HUES64 (cell line): ENCODE measurements at regions not wholly inside any gene's neighbourhood (a gene's known extent, or its start where the extent isn't known, plus 50 kb on each side); places are given as distances from the start of the nearest gene placed in this dataset.
A peak's percentile ranks its signal among the peaks of the same experiment; 100 is the strongest.
"Not testable (repeated sequence)": the region's sequence is repeated elsewhere in the genome, so short reads cannot be mapped to it uniquely, and the experiment has no call there.

Experiments used
- H3K27ac ChIP-seq: 2 replicates; pipeline ENCODE4 v1.7.0; 2013; ENCODE audit warnings: low read depth, low read length, inconsistent platforms
- H3K27me3 ChIP-seq: 2 replicates; pipeline ENCODE4 v1.6.1; 2013; ENCODE audit warnings: mild to moderate bottlenecking, low read length; ENCODE audit not compliant: insufficient read depth
- H3K36me3 ChIP-seq: 2 replicates; pipeline ENCODE4 v1.6.1; 2013; ENCODE audit warnings: mild to moderate bottlenecking, low read length; ENCODE audit not compliant: insufficient read depth
- H3K4me1 ChIP-seq: 2 replicates; pipeline ENCODE4 v1.6.1; 2013; ENCODE audit warnings: mild to moderate bottlenecking, low read length, moderate library complexity; ENCODE audit not compliant: insufficient read depth
- H3K4me3 ChIP-seq: 2 replicates; pipeline ENCODE4 v1.5.1; 2013; ENCODE audit warnings: mild to moderate bottlenecking, low read length, moderate library complexity
- H3K9ac ChIP-seq: 2 replicates; pipeline ENCODE4 v1.6.1; 2013; ENCODE audit warnings: mild to moderate bottlenecking, low read depth, low read length
- H3K9me3 ChIP-seq: 2 replicates; pipeline ENCODE4 v1.6.1; 2013; ENCODE audit warnings: low read depth, low read length; ENCODE audit not compliant: insufficient read depth
- WGBS: fragments of 150-250, 120-280 bp; methylation state at CpG from one replicate; pipeline ENCODE4 v1.1.7; 2013; ENCODE audit warnings: missing lambda C conversion rate; 5-methylcytosine and 5-hydroxymethylcytosine counted together

DNA sequence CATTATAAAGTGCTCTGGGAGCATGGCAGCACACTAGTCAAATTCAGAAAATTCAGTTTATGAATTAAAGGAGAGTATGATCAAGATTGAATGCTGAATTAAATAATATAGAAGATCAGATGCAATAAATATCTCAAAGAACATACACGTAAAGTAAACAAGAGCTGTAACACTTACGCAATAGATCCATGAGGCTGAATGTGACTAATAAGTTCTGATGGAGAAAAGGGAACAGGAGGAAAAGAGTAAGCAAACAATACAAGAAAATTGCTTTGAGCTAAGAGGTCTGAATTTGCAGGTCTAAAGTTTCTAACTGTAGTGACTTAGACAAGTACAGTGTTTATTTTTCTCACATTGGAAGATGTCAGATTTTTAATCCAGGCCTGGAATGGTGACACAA, 646.7 kb upstream of the ZNF804A start:
- Histone ChIP-seq H3K27ac (no peak overlapping the region), H3K9me3 (0 out of 2 replicates have a peak, but pooled peaks cover 2% of the 10 kb centered on the region), H3K36me3 (no peaks in the 10 kb centered on the region), H3K4me3 (no peak overlapping the region), H3K9ac (no peak overlapping the region), H3K4me1 (no peaks in the 10 kb centered on the region), H3K27me3 (no peaks in the 10 kb centered on the region)
- 100% methylated on average over 2 of the region's 2 CpGs for WGBS

DNA sequence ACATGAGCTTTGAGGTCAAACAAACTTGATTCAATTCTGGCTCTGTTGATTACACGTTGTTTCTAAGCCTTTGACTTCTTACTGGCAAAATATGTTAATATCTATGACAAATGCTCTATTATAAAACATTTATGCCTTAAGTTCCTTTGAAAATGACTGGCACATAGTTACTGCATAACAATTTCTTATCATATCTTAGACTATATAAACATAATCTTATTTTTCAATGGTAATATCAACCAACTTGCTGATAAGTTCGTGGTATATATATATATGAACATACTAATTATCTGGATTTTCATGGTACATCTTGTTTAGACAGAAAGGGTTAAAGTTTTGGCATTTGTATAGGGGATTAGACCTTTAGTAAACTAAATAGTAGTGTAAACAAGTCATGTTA, 645.6 kb upstream of the ZNF804A start:
- no peak overlapping the region for H3K27ac ChIP-seq
- no peak overlapping the region for H3K4me3 ChIP-seq
- H3K9ac ChIP-seq: no peak overlapping the region
- H3K9me3 ChIP-seq: no peaks in the 10 kb centered on the region
- 100% methylated on average over 1 of the region's 2 CpGs for WGBS
- H3K36me3 ChIP-seq: no peaks in the 10 kb centered on the region
- no peaks in the 10 kb centered on the region for H3K4me1 ChIP-seq
- no peaks in the 10 kb centered on the region for H3K27me3 ChIP-seq

DNA sequence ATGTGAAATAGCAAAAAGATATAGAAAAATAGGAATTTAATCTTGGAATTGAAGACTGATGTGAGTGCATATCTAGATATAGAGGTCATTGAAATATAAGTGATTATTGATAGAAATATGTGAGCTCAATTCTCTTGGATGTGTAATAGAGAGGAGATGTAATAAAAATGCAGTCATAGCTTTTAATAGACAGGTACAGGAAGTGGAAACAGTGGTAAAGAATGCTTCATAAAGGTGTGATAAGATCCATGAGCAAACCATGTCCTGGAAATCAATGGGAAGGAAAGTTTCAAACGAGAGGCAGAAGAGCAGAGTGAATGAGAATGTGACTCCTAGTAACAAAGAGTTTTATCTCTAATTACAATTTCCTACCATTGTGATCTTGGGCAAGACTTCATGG, 634.7 kb upstream of the ZNF804A start:
- H3K27me3 ChIP-seq: no peaks in the 10 kb centered on the region
- H3K27ac ChIP-seq: no peak overlapping the region
- no peaks in the 10 kb centered on the region for H3K4me1 ChIP-seq
- no peaks in the 10 kb centered on the region for H3K9me3 ChIP-seq
- no peaks in the 10 kb centered on the region for H3K36me3 ChIP-seq
- no peak overlapping the region for H3K9ac ChIP-seq
- H3K4me3 ChIP-seq: no peak overlapping the region
- 86% methylated on average over 1 of the region's 1 CpG for WGBS

DNA sequence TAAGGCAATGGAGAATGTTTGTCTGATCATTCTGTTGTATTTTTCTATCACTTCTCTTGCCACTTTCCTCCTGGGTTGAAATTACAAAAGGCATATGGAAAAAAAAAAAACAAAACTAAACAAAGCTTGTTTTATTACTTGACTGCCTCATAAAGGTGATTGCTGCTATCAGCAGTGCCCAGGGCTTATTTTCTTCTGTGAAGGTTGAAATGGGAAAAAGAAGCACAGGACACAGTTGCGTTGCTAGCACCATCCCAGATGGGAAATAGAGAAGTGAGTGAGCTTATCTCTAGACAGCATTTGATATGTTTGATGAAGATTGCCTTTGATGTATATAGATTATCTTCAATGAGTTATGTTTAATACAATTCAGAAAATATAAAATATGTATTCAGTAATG, 633.8 kb upstream of the ZNF804A start:
- H3K27me3 ChIP-seq: no peaks in the 10 kb centered on the region
- no peak overlapping the region for H3K4me3 ChIP-seq
- H3K4me1 ChIP-seq: no peaks in the 10 kb centered on the region
- H3K36me3 ChIP-seq: no peaks in the 10 kb centered on the region
- H3K9ac ChIP-seq: no peak overlapping the region
- no peaks in the 10 kb centered on the region for H3K9me3 ChIP-seq
- no peak overlapping the region for H3K27ac ChIP-seq
- WGBS: 88% methylated on average over 1 of the region's 1 CpG

DNA sequence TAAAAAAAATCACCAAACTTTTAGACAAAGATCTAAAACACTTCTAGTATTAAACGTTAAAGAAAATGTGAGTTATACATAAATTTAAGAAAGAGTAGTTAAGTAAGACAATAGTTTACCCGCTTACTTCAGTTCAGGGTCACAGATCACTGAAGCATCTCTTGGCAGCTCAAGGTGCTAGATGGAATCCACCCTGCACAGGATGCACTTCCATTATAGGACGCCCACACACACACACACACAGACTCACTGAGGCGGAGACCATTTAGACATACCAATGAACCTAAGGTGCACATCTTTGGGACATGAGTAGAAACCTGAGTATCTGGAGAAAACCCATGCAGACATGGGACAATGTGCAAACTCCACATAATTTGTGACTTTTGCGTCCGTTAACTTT, 630.6 kb upstream of the ZNF804A start:
- WGBS: 98% methylated on average over 6 of the region's 6 CpGs
- H3K4me3 ChIP-seq: no peak overlapping the region
- no peaks in the 10 kb centered on the region for H3K9me3 ChIP-seq
- H3K36me3 ChIP-seq: no peaks in the 10 kb centered on the region
- no peaks in the 10 kb centered on the region for H3K4me1 ChIP-seq
- no peak overlapping the region for H3K27ac ChIP-seq
- no peaks in the 10 kb centered on the region for H3K27me3 ChIP-seq
- H3K9ac ChIP-seq: no peak overlapping the region

DNA sequence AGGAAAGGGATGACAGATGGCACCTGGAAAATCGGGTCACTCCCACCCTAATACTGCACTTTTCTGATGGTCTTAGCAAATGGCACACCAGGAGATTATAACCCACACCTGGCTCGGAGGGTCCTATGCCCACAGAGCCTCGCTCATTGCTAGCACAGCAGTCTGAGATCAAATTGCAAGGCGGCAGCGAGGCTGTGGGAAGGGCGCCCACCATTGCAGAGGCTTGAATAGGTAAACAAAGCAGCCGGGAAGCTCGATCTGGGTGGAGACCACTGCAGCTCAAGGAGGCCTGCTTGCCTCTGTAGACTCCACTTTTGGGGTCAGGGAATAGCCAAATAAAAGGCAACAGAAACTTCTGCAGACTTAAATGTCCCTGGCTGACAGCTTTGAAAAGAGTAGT, 622.7 kb upstream of the ZNF804A start:
- H3K27ac ChIP-seq, H3K27me3 ChIP-seq, H3K4me3 ChIP-seq, H3K9ac ChIP-seq, H3K9me3 ChIP-seq, H3K4me1 ChIP-seq, H3K36me3 ChIP-seq: not testable (repeated sequence)
- WGBS: 96% methylated on average over 8 of the region's 8 CpGs

DNA sequence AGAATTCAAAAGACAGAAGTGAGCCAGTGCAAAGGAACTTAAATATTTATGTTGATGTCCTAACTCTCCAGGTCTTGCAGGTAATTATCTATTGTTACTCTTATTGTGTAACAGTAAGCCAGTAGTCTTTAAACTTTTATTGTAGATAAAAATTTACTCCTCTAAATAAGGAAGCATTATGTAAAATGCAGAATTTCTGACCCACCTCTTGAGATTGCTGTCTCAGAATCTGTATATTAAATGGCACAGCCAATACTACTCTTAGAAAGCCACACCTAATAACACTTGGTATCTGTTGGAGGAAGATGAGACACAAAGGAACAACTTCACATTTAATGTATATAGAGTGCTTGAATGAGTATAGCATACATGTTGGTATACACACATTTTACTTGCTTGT, 613.5 kb upstream of the ZNF804A start:
- no peaks in the 10 kb centered on the region for H3K27me3 ChIP-seq
- no peak overlapping the region for H3K4me3 ChIP-seq
- H3K27ac ChIP-seq: no peak overlapping the region
- peaks cover 2% of the 10 kb centered on the region; the same call in 1 of the 2 replicates for H3K36me3 ChIP-seq
- no peaks in the 10 kb centered on the region for H3K4me1 ChIP-seq
- no peak overlapping the region for H3K9ac ChIP-seq
- H3K9me3 ChIP-seq: no peaks in the 10 kb centered on the region

DNA sequence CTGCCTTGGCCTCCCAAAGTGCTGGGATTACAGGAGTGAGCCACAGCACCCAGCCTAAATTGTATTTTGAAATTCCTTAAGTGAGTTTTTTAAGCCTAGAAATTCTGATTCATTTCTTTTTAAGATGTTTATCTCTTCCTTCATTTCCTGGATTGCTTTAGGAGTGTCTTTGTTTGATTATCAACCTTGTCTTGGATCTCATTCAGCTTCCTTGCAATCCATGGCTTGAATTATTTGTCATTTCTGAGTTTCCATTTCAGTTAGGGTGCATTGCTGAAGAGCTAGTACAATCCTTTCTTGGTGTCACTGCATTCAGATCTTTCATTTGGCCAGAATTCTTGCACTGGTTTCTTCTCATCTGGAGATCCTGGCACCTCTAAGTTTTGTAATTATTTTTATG, 606.4 kb upstream of the ZNF804A start:
- Histone ChIP-seq H3K9me3 (no peaks in the 10 kb centered on the region), H3K27me3 (no peaks in the 10 kb centered on the region), H3K4me3 (no peak overlapping the region), H3K36me3 (peaks cover 2% of the 10 kb centered on the region; the same call in 1 of the 2 replicates), H3K27ac (no peak overlapping the region), H3K4me1 (peaks cover 15% of the 10 kb centered on the region), H3K9ac (no peak overlapping the region)

DNA sequence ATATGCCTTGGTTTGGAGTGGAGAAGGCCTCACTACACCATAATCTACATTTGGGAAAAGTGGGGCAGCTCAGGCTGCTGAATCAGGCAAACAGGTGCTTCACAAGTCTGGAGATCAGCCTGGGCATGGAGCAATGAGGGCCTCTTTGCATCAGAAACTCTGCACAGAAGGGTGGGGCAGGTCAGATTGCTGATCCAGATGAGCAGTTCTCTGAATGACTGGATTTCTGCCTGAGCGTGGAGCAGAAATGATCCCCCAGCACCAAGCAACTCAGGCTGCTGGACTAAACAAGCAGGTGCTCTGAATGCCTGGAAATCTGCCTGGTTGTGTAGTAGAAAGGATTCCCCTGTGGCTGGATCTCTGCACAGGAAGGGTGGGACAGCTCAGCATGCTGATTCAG, 605.3 kb upstream of the ZNF804A start:
- Histone ChIP-seq H3K4me3 (no peak overlapping the region), H3K27ac (no peak overlapping the region), H3K9me3 (no peaks in the 10 kb centered on the region), H3K27me3 (no peaks in the 10 kb centered on the region), H3K36me3 (no peaks in the 10 kb centered on the region), H3K9ac (no peak overlapping the region), H3K4me1 (peaks cover 26% of the 10 kb centered on the region)
- WGBS: 100% methylated on average over 1 of the region's 1 CpG

DNA sequence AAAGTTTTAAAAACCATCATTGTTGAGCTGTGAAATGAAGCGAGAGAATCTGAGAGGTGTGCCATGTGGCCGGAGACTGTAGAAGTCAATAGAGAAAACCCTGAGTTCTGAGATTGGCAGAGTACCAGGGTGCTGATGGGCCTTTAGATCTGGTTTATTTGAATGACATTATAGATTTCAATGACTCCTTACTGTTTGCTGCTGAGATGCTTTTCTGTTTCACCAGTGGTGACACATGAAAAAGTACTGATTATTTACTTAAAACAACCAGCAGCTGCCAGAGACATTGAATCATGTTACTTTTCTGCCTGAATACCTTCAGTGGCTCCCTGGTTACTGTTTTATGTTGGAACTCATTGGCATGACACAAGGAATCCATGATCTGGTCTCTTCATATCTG, 602.7 kb upstream of the ZNF804A start:
- H3K4me1 ChIP-seq: peaks cover 38% of the 10 kb centered on the region
- no peak overlapping the region for H3K27ac ChIP-seq

DNA sequence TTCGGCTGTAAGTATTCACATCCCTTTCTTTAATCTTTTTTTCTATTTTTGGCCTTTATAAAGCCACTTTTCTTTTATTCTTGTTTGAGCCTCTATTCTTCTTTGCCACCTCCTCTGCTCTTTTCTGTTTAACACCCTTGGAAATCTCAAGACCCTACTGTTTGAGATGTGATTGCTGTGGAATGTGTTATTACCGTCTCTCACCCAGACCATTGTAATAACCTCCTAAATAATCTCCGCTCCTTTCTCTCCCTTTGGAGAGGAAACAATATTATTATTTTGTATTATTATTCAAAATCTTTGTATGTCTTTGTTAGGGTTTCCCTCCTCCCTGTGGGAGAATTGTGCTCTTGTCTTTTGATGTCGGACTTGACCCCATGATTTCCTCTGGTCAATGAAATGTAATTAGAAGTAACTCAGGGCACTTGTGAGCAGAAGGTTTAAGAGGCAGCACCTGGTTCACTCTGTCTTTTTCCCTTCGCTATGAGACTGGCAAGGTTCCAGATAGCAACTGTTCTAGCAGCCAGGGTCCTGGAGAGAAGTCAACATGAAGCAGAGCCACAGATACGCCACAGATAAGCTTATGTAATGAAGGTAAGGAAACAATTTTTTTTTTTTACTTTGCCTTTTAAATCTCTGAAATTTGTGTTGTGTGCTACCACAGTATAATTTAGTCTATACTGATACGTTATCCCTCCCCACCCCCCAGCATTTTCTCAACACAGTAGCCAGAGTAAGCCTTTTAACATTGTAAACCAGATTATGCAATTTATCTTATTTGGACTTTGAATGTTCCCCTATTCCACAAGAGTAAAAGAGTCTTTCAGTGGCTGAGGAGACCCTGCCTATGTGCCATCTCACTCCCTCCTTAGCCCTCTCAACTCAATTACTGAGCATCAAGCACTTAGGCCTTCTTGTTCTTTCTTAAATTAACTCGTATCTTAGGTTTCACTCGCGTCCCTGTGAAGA, 601.2 kb upstream of the ZNF804A start:
- Histone ChIP-seq H3K9ac (no peak overlapping the region), H3K36me3 (no peaks in the 10 kb centered on the region), H3K4me1 (peaks cover 38% of the 10 kb centered on the region), H3K27ac (peak overlapping the region; percentile 7; the same call in 1 of the 2 replicates), H3K27me3 (no peaks in the 10 kb centered on the region), H3K4me3 (peak overlapping the region; percentile 18; the same call in 1 of the 2 replicates), H3K9me3 (no peaks in the 10 kb centered on the region)
- 79% methylated on average over 7 of the region's 10 CpGs for WGBS

More for the DNA sequence above, 602.7 kb upstream of the ZNF804A start:
- H3K27me3 ChIP-seq: no peaks in the 10 kb centered on the region
- 90% methylated on average over 2 of the region's 2 CpGs for WGBS
- H3K9ac ChIP-seq: no peak overlapping the region
- no peak overlapping the region for H3K4me3 ChIP-seq
- H3K9me3 ChIP-seq: no peaks in the 10 kb centered on the region
- no peaks in the 10 kb centered on the region for H3K36me3 ChIP-seq
